Hepatocyte (in vitro differentiated cells): ENCODE measurements at regions not wholly inside any gene's neighbourhood (a gene's known extent, or its start where the extent isn't known, plus 50 kb on each side); places are given as distances from the start of the nearest gene placed in this dataset.

Experiments
- DNase-seq: peaks from one replicate; pipeline ENCODE4 v3.0.0-alpha.2; 2016; ENCODE audit warnings: low spot score
- H2AFZ ChIP-seq: fragments of 200-600 bp; sonication (generic); 2 replicates; pipeline ENCODE4 v1.6.0; 2016; ENCODE audit warnings: antibody characterized with exemption, mild to moderate bottlenecking
- H3K27ac ChIP-seq: fragments of 200-600 bp; sonication (generic); 2 replicates; pipeline ENCODE4 v1.5.1; 2016; ENCODE audit warnings: mild to moderate bottlenecking
- H3K27me3 ChIP-seq: fragments of 200-600 bp; sonication (generic); 2 replicates; pipeline ENCODE4 v1.6.1; 2016
- H3K36me3 ChIP-seq: fragments of 200-600 bp; sonication (generic); replicated peaks from 2 replicates; pipeline ENCODE4 v1.5.1; 2016; ENCODE audit warnings: low read depth; ENCODE audit not compliant: insufficient read depth
- H3K4me1 ChIP-seq: fragments of 200-600 bp; sonication (generic); 2 replicates; pipeline ENCODE4 v1.5.1; 2016; ENCODE audit warnings: mild to moderate bottlenecking, moderate library complexity; ENCODE audit not compliant: insufficient read depth
- H3K4me2 ChIP-seq: fragments of 200-600 bp; sonication (generic); 2 replicates; pipeline ENCODE4 v1.6.0; 2016
- H3K4me3 ChIP-seq: fragments of 200-600 bp; sonication (generic); 2 replicates; pipeline ENCODE4 v1.5.1; 2016; ENCODE audit warnings: mild to moderate bottlenecking
- H3K79me2 ChIP-seq: fragments of 200-600 bp; sonication (generic); 2 replicates; pipeline ENCODE4 v1.6.0; 2017; ENCODE audit warnings: mild to moderate bottlenecking
- H3K9me2 ChIP-seq: fragments of 200-600 bp; sonication (generic); replicated peaks from 2 replicates; pipeline ENCODE4 v1.6.0; 2017; ENCODE audit warnings: mild to moderate bottlenecking; ENCODE audit not compliant: insufficient read depth
- H3K9me3 ChIP-seq: fragments of 200-600 bp; sonication (generic); 2 replicates; pipeline ENCODE4 v1.5.1; 2016; ENCODE audit warnings: low read depth, mild to moderate bottlenecking
- H4K20me1 ChIP-seq: fragments of 200-600 bp; sonication (generic); 2 replicates; pipeline ENCODE4 v1.6.0; 2016; ENCODE audit warnings: mild to moderate bottlenecking; ENCODE audit not compliant: insufficient read depth, poor library complexity, severe bottlenecking
- CTCF ChIP-seq: fragments of 200-600 bp; sonication (generic); IDR thresholded peaks from 2 replicates; pipeline ENCODE4 v1.5.1; 2016; ENCODE audit warnings: antibody characterized with exemption, mild to moderate bottlenecking; ENCODE audit not compliant: poor library complexity
- EZH2 ChIP-seq: fragments of 200-600 bp; sonication (generic); IDR thresholded peaks from 2 replicates; pipeline ENCODE4 v1.6.1; 2016; ENCODE audit warnings: antibody characterized with exemption, mild to moderate bottlenecking, borderline replicate concordance
- EZH2phosphoT487 ChIP-seq: fragments of 200-600 bp; sonication (generic); IDR thresholded peaks from one replicate; pipeline ENCODE4 v1.6.1; 2018; ENCODE audit warnings: antibody characterized with exemption, mild to moderate bottlenecking, low read depth, moderate library complexity; ENCODE audit not compliant: unreplicated experiment, severe bottlenecking
- WGBS: methylation state at CpG from one replicate; pipeline ENCODE4 v1.1.6; 2016; ENCODE audit warnings: low lambda C conversion rate; ENCODE audit errors: missing lambda C conversion rate; 5-methylcytosine and 5-hydroxymethylcytosine counted together

GRCh38 chr20:48242623-48243022 is 457.3 kb upstream of the SULF2 start:
- WGBS = 96% methylated on average over 8 of the region's 8 CpGs
- peaks cover 3% of the 10 kb centered on the region for H3K4me1 ChIP-seq
- TF ChIP-seq EZH2phosphoT487 (no peak), CTCF (no peak), EZH2 (no peak)

GRCh38 chr20:48241482-48241881 is 456.2 kb upstream of the SULF2 start:
- Histone ChIP-seq H2AFZ (no peak overlapping the region), H3K79me2 (no peaks in the 10 kb centered on the region), H3K36me3 (no peaks in the 10 kb centered on the region), H4K20me1 (no peaks in the 10 kb centered on the region), H3K4me3 (no peak overlapping the region), H3K9me2 (no peaks in the 10 kb centered on the region), H3K4me2 (no peak overlapping the region), H3K27ac (no peak overlapping the region), H3K9me3 (no peaks in the 10 kb centered on the region), H3K4me1 (no peaks in the 10 kb centered on the region), H3K27me3 (no peaks in the 10 kb centered on the region)
- WGBS = 78% methylated on average over 5 of the region's 5 CpGs
- no peak for TF ChIP-seq EZH2phosphoT487
- no peak for TF ChIP-seq EZH2
- TF ChIP-seq CTCF = no peak
- DNase-seq = no peak

More at GRCh38 chr20:48242623-48243022, 457.3 kb upstream of the SULF2 start:
- Histone ChIP-seq H3K79me2 (no peaks in the 10 kb centered on the region), H3K27ac (no peak overlapping the region), H4K20me1 (no peaks in the 10 kb centered on the region), H3K4me3 (no peak overlapping the region), H3K4me2 (no peak overlapping the region), H3K27me3 (no peaks in the 10 kb centered on the region), H3K9me3 (no peaks in the 10 kb centered on the region), H3K36me3 (no peaks in the 10 kb centered on the region), H2AFZ (no peak overlapping the region), H3K9me2 (no peaks in the 10 kb centered on the region)
- no peak for DNase-seq

- DNase-seq = no peak
- TF ChIP-seq CTCF = no peak
- no peak for TF ChIP-seq EZH2phosphoT487
- TF ChIP-seq EZH2 = no peak
- H3K4me1 ChIP-seq = no peaks in the 10 kb centered on the region
- H4K20me1 ChIP-seq = no peaks in the 10 kb centered on the region
- no peaks in the 10 kb centered on the region for H3K9me3 ChIP-seq
- no peak overlapping the region for H2AFZ ChIP-seq
- H3K4me2 ChIP-seq = no peak overlapping the region
- H3K4me3 ChIP-seq = no peak overlapping the region
- H3K9me2 ChIP-seq = no peaks in the 10 kb centered on the region
- 63% methylated on average over 4 of the region's 4 CpGs for WGBS
- no peaks in the 10 kb centered on the region for H3K36me3 ChIP-seq
- H3K27me3 ChIP-seq = no peaks in the 10 kb centered on the region
- H3K27ac ChIP-seq = no peak overlapping the region
- no peaks in the 10 kb centered on the region for H3K79me2 ChIP-seq
These were observed 453.5 kb upstream of the SULF2 start for GRCh38 chr20:48238781-48239180.

GRCh38 chr20:48238326-48238725 is 453.0 kb upstream of the SULF2 start:
- H4K20me1 ChIP-seq = no peaks in the 10 kb centered on the region
- no peak overlapping the region for H3K4me2 ChIP-seq
- no peak overlapping the region for H3K4me3 ChIP-seq
- no peak overlapping the region for H3K27ac ChIP-seq
- no peaks in the 10 kb centered on the region for H3K79me2 ChIP-seq
- no peaks in the 10 kb centered on the region for H3K4me1 ChIP-seq
- H3K36me3 ChIP-seq = no peaks in the 10 kb centered on the region
- no peaks in the 10 kb centered on the region for H3K9me2 ChIP-seq
- no peak for DNase-seq
- TF ChIP-seq EZH2 (no peak), EZH2phosphoT487 (no peak), CTCF (no peak)
- no peak overlapping the region for H2AFZ ChIP-seq
- H3K9me3 ChIP-seq = no peaks in the 10 kb centered on the region
- no peaks in the 10 kb centered on the region for H3K27me3 ChIP-seq
- WGBS = 80% methylated on average over 4 of the region's 4 CpGs
